NCI-H345 treated with DMSO at 0.1 percent for 48 hours (cell line): ENCODE measurements at regions not wholly inside any gene's neighbourhood (a gene's known extent, or its start where the extent isn't known, plus 50 kb on each side); places are given as distances from the start of the nearest gene placed in this dataset.
"Not testable (repeated sequence)": the region's sequence is repeated elsewhere in the genome, so short reads cannot be mapped to it uniquely, and the experiment has no call there.

Experiments
- DNase-seq: peaks from one replicate; lab custom pipeline; 2025; ENCODE audit not compliant: unreplicated experiment; lab: John Stamatoyannopoulos, UW

- no peak for DNase-seq
These were observed 100.7 kb downstream of the SLC16A1 start for GRCh38 chr1:112855152-112855828.

GRCh38 chr1:112854368-112854984 is 101.5 kb downstream of the SLC16A1 start:
- not testable (repeated sequence) for DNase-seq

- not testable (repeated sequence) for DNase-seq
These were observed 102.1 kb downstream of the SLC16A1 start for GRCh38 chr1:112853915-112854314.

GRCh38 chr1:112852934-112853333 is 103.1 kb downstream of the SLC16A1 start:
- DNase-seq, result no peak

- no peak for DNase-seq
These were observed 103.7 kb downstream of the SLC16A1 start for GRCh38 chr1:112852276-112852675.

- no peak for DNase-seq
These were observed 105.8 kb downstream of the SLC16A1 start for GRCh38 chr1:112850034-112850757.

- DNase-seq, result no peak
These were observed 106.5 kb downstream of the SLC16A1 start for GRCh38 chr1:112849425-112850033.

GRCh38 chr1:112841825-112842224 is 114.2 kb downstream of the SLC16A1 start:
- no peak for DNase-seq

- DNase-seq, result peak; percentile 56
These were observed 115.1 kb downstream of the SLC16A1 start for GRCh38 chr1:112840631-112841624.

- DNase-seq, result no peak
These were observed 119.4 kb downstream of the SLC16A1 start for GRCh38 chr1:112836642-112837041.

- DNase-seq, result no peak
These were observed 118.7 kb upstream of the PPM1J start for GRCh38 chr1:112833806-112834205.

- not testable (repeated sequence) for DNase-seq
These were observed 117.1 kb upstream of the PPM1J start for GRCh38 chr1:112832259-112832658.

GRCh38 chr1:112829691-112830090 is 114.6 kb upstream of the PPM1J start:
- not testable (repeated sequence) for DNase-seq

GRCh38 chr1:112828716-112829115 is 113.6 kb upstream of the PPM1J start:
- no peak for DNase-seq

GRCh38 chr1:112827391-112827790 is 112.3 kb upstream of the PPM1J start:
- not testable (repeated sequence) for DNase-seq

- DNase-seq, result no peak
These were observed 111.2 kb upstream of the PPM1J start for GRCh38 chr1:112826217-112826944.

GRCh38 chr1:112825563-112826216 is 110.6 kb upstream of the PPM1J start:
- not testable (repeated sequence) for DNase-seq

- not testable (repeated sequence) for DNase-seq
These were observed 109.9 kb upstream of the PPM1J start for GRCh38 chr1:112825075-112825474.
